Tibial artery (tissue), 4 donors: ENCODE measurements at regions not wholly inside any gene's neighbourhood (a gene's known extent, or its start where the extent isn't known, plus 50 kb on each side); places are given as distances from the start of the nearest gene placed in this dataset.

Source experiments
- DNase-seq, 2 donors: peaks; one replicate each; pipeline ENCODE4 v3.0.0-alpha.2; 2019
- H3K27ac ChIP-seq, 2 donors: fragments of 200-600 bp; sonication (generic) in 1 of 2; 1 replicate in 1 of 2; 2 replicates in 1 of 2; pipeline ENCODE4 v1.5.1; 2018 to 2019; ENCODE audit warnings: mild to moderate bottlenecking in 1 of 2
- H3K27me3 ChIP-seq, 2 donors: fragments of 200-600 bp; sonication (generic) in 1 of 2; one replicate each; pipeline versions ENCODE4 v1.5.1 to v1.6.0; 2016 to 2019
- H3K36me3 ChIP-seq, 3 donors: fragments of 200-600 bp; sonication (generic) in 2 of 3; one replicate each; pipeline ENCODE4 v1.5.1; 2016 to 2019; ENCODE audit warnings: mild to moderate bottlenecking in 2 of 3
- H3K4me1 ChIP-seq, 4 donors: fragments of 200-600 bp; sonication (generic) in 2 of 4; 1 replicate in 3 of 4; 2 replicates in 1 of 4; pipeline ENCODE4 v1.5.1; 2016 to 2019
- H3K4me3 ChIP-seq, 2 donors: fragments of 200-600 bp; sonication (generic) in 1 of 2; 1 replicate in 1 of 2; 2 replicates in 1 of 2; pipeline ENCODE4 v1.5.1; 2018 to 2019; ENCODE audit warnings: mild to moderate bottlenecking in 2 of 2
- H3K9me3 ChIP-seq, 3 donors: fragments of 200-600 bp; sonication (generic) in 1 of 3; one replicate each; pipeline ENCODE4 v1.5.1; 2016 to 2019
- CTCF ChIP-seq, 2 experiments: fragments of 200-600 bp in 1 of 2; fragments of 450-650 bp in 1 of 2; IDR thresholded peaks; one replicate each; pipeline ENCODE4 v1.5.1; 2017 to 2019; ENCODE audit warnings: antibody characterized with exemption in 2 of 2, mild to moderate bottlenecking in 1 of 2, moderate library complexity in 1 of 2
- intact Hi-C: fragments of 100-400 bp; cut with DNase I; formaldehyde crosslinking; loops from one replicate; pipeline ENCODE4 v1.15.0; 2023; ENCODE audit warnings: low total_unique reads

GRCh38 chr5:123876276-123876790 lies 364.4 kb downstream of the CSNK1G3 start:
- H3K4me3 ChIP-seq: no peak overlapping the region
- intact Hi-C loops: no loop called here
- H3K27ac ChIP-seq: no peak overlapping the region
- H3K4me1 ChIP-seq: peaks cover 0 to 1% (median under 1%) of the 10 kb centered on the region in 4 donors
- H3K27me3 ChIP-seq: no peaks in the 10 kb centered on the region
- no peak for DNase-seq
- H3K9me3 ChIP-seq: no peaks in the 10 kb centered on the region
- TF ChIP-seq CTCF (IDR thresholded peaks at IDR 0.05): no peak
- no peaks in the 10 kb centered on the region for H3K36me3 ChIP-seq

DNA sequence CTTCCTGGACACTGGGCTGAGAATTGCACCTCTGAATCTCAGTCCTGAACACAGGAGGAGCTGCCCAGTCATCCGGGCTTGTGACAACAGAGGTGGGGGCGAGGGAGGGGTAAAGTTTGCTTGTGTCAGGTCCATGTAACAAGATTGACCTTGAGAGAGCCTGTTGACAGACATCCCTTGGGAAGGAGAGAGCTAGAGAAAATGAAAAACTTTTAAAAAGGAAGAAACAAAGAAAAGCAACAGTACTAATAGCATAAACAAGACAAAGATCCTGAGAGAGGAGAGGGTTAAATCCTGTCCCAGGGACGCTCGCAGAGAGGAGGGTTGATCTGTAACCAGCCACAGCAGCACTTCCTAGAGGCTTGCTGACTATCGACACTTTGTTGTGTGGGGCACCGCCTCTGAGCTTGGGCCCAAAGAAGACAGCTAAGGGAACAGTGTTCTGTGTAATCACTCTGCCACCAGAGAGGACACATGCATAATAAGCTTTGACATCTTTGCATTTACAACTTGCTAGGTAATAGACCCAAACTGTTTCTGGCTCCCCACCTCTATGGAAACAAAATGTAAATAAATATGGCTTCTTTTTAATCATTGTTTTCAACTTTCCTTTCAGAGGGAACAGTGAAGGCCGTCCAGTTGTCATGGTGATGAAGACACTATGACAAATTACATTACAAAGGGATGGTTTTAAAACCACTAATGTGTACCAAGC lies 363.7 kb downstream of the CSNK1G3 start:
- intact Hi-C loops: no loop called here
- no peaks in the 10 kb centered on the region for H3K4me1 ChIP-seq
- no peak for DNase-seq
- no peak overlapping the region for H3K27ac ChIP-seq
- no peak for TF ChIP-seq CTCF (IDR thresholded peaks at IDR 0.05)
- H3K4me3 ChIP-seq: no peak overlapping the region
- no peaks in the 10 kb centered on the region for H3K27me3 ChIP-seq
- no peaks in the 10 kb centered on the region for H3K9me3 ChIP-seq
- H3K36me3 ChIP-seq: no peaks in the 10 kb centered on the region

GRCh38 chr5:123874600-123875201 lies 362.7 kb downstream of the CSNK1G3 start:
- Histone ChIP-seq H3K4me3 (no peak overlapping the region), H3K27ac (no peak overlapping the region)

DNA sequence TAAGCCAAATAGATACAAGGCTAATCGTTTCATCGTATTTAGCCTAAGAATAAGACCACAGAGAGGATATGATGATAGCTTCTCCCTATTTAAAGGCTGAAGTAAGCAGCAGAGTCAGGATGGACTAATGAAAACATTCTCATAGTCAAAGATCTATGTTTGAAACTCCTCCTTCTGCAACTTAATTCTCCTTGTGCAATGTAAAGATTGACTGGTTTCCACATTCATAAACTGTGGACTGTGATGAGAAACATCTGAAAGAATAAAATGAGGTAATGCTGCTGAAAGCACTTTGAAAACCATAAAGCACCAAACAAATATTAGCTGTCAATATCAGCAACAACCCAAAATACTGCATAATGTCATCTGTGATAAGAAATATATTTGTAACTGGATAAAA lies 361.9 kb downstream of the CSNK1G3 start:
- H3K36me3 ChIP-seq: no peaks in the 10 kb centered on the region
- H3K4me3 ChIP-seq: no peak overlapping the region
- no peak for DNase-seq
- no peaks in the 10 kb centered on the region for H3K27me3 ChIP-seq
- H3K4me1 ChIP-seq: no peaks in the 10 kb centered on the region
- H3K9me3 ChIP-seq: no peaks in the 10 kb centered on the region
- no peak overlapping the region for H3K27ac ChIP-seq
- intact Hi-C loops: no loop called here
- no peak for TF ChIP-seq CTCF (IDR thresholded peaks at IDR 0.05)

More at GRCh38 chr5:123874600-123875201, 362.7 kb downstream of the CSNK1G3 start:
- no peak for DNase-seq
- intact Hi-C loops: no loop called here
- H3K36me3 ChIP-seq: no peaks in the 10 kb centered on the region
- no peaks in the 10 kb centered on the region for H3K4me1 ChIP-seq
- no peaks in the 10 kb centered on the region for H3K9me3 ChIP-seq
- no peaks in the 10 kb centered on the region for H3K27me3 ChIP-seq
- no peak for TF ChIP-seq CTCF (IDR thresholded peaks at IDR 0.05)

DNA sequence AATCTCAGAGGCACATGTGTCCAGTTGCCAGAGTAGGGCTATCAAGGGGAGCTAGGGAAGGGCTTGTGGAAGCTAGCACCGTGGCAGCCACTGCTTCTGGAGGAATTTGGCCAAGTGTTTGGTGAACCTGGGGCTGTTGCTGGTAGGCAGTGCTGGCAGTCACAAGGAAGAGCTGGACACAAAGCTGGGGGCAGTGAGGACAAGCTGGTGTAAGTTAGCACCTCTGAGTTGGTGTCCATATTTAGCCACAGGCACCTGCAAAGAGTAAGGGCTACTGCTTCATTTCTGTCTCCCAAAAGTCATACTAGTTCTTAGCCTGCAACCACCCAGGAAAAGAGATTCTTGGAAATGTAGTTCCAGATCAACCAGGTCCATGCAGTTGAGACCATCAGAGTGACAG lies 359.4 kb downstream of the CSNK1G3 start:
- DNase-seq: no peak
- H3K27ac ChIP-seq: no peak overlapping the region
- H3K4me1 ChIP-seq: no peaks in the 10 kb centered on the region
- H3K9me3 ChIP-seq: no peaks in the 10 kb centered on the region
- intact Hi-C loops: no loop called here
- no peak overlapping the region for H3K4me3 ChIP-seq
- H3K36me3 ChIP-seq: no peaks in the 10 kb centered on the region
- H3K27me3 ChIP-seq: no peaks in the 10 kb centered on the region
- no peak for TF ChIP-seq CTCF (IDR thresholded peaks at IDR 0.05)
